ENCODE measurements at regions not wholly inside any gene's neighbourhood (a gene's known extent, or its start where the extent isn't known, plus 50 kb on each side); places are given as distances from the start of the nearest gene placed in this dataset.

- TF ChIP-seq ZNF274 (IDR thresholded peaks at IDR 0.05; ENCODE audit: low read depth, low read length), result no peak
- TF ChIP-seq YY1 (IDR thresholded peaks at IDR 0.05; ENCODE audit: insufficient read depth, insufficient read length), result no peak
- no peak for TF ChIP-seq SUZ12 (IDR thresholded peaks at IDR 0.05; ENCODE audit: extremely low read depth, insufficient read depth, insufficient read length)
Observed at GRCh38 chr10:78614267-78614666, 454.5 kb upstream of the ZMIZ1 start.
